ENCODE measurements at regions not wholly inside any gene's neighbourhood (a gene's known extent, or its start where the extent isn't known, plus 50 kb on each side); places are given as distances from the start of the nearest gene placed in this dataset.
A peak's percentile ranks its signal among the peaks of the same experiment; 100 is the strongest.

- Histone ChIP-seq H3K9me3 (no peaks in the 10 kb centered on the region), H3K4me1 (ENCODE audit: control insufficient read depth in 1 of 2, insufficient read depth in 1 of 2, low read depth in 1 of 2, low read length in 1 of 2) (peaks cover 15 to 29% of the 10 kb centered on the region in 2 experiments), H3K27ac (peak overlapping the region; percentile 43), H3K4me3 (ENCODE audit: low read depth in 1 of 2, low read length in 1 of 2) (no peak overlapping the region), H3K27me3 (no peaks in the 10 kb centered on the region), H3K36me3 (no peaks in the 10 kb centered on the region)
- no peak for TF ChIP-seq CTCF (IDR thresholded peaks at IDR 0.05)
Observed at GRCh38 chr3:90007778-90008499, 900.5 kb downstream of the EPHA3 start.

- no peak for TF ChIP-seq CTCF (IDR thresholded peaks at IDR 0.05)
- Histone ChIP-seq H3K27ac (no peak overlapping the region), H3K36me3 (no peaks in the 10 kb centered on the region), H3K27me3 (no peaks in the 10 kb centered on the region), H3K9me3 (no peaks in the 10 kb centered on the region), H3K4me1 (ENCODE audit: control insufficient read depth in 1 of 2, insufficient read depth in 1 of 2, low read depth in 1 of 2, low read length in 1 of 2) (peaks cover 15 to 29% of the 10 kb centered on the region in 2 experiments), H3K4me3 (ENCODE audit: low read depth in 1 of 2, low read length in 1 of 2) (no peak overlapping the region)
Observed at GRCh38 chr3:90010341-90010740, 902.9 kb downstream of the EPHA3 start.

GRCh38 chr3:90011131-90011530 lies 903.7 kb downstream of the EPHA3 start:
- Histone ChIP-seq H3K4me3 (ENCODE audit: low read depth in 1 of 2, low read length in 1 of 2) (no peak overlapping the region), H3K9me3 (no peaks in the 10 kb centered on the region), H3K27ac (no peak overlapping the region), H3K27me3 (no peaks in the 10 kb centered on the region), H3K36me3 (no peaks in the 10 kb centered on the region), H3K4me1 (ENCODE audit: control insufficient read depth in 1 of 2, insufficient read depth in 1 of 2, low read depth in 1 of 2, low read length in 1 of 2) (peaks cover 15 to 29% of the 10 kb centered on the region in 2 experiments)
- TF ChIP-seq CTCF (IDR thresholded peaks at IDR 0.05), result no peak

GRCh38 chr3:90011596-90011995 lies 904.2 kb downstream of the EPHA3 start:
- H3K4me1 ChIP-seq (ENCODE audit: control insufficient read depth in 1 of 2, insufficient read depth in 1 of 2, low read depth in 1 of 2, low read length in 1 of 2), result peaks cover 15 to 29% of the 10 kb centered on the region in 2 experiments
- H3K27ac ChIP-seq, result no peak overlapping the region
- H3K9me3 ChIP-seq, result no peaks in the 10 kb centered on the region
- no peaks in the 10 kb centered on the region for H3K27me3 ChIP-seq
- no peaks in the 10 kb centered on the region for H3K36me3 ChIP-seq
- TF ChIP-seq CTCF (IDR thresholded peaks at IDR 0.05), result no peak
- H3K4me3 ChIP-seq (ENCODE audit: low read depth in 1 of 2, low read length in 1 of 2), result no peak overlapping the region

GRCh38 chr3:90011996-90012395 lies 904.6 kb downstream of the EPHA3 start:
- Histone ChIP-seq H3K9me3 (no peaks in the 10 kb centered on the region), H3K27ac (no peak overlapping the region), H3K27me3 (no peaks in the 10 kb centered on the region), H3K4me3 (ENCODE audit: low read depth in 1 of 2, low read length in 1 of 2) (no peak overlapping the region), H3K4me1 (ENCODE audit: control insufficient read depth in 1 of 2, insufficient read depth in 1 of 2, low read depth in 1 of 2, low read length in 1 of 2) (peaks cover 15 to 29% of the 10 kb centered on the region in 2 experiments), H3K36me3 (no peaks in the 10 kb centered on the region)
- TF ChIP-seq CTCF (IDR thresholded peaks at IDR 0.05), result no peak
